HG02759 (cell line): ENCODE measurements at regions not wholly inside any gene's neighbourhood (a gene's known extent, or its start where the extent isn't known, plus 50 kb on each side); places are given as distances from the start of the nearest gene placed in this dataset.

Experiments used
- ATAC-seq: cut with Tn5 transposase; IDR thresholded peaks from one replicate; pipeline ENCODE4 v1.9.1; 2021; ENCODE audit warnings: mild to moderate bottlenecking, moderate library complexity; ENCODE audit not compliant: unreplicated experiment

DNA sequence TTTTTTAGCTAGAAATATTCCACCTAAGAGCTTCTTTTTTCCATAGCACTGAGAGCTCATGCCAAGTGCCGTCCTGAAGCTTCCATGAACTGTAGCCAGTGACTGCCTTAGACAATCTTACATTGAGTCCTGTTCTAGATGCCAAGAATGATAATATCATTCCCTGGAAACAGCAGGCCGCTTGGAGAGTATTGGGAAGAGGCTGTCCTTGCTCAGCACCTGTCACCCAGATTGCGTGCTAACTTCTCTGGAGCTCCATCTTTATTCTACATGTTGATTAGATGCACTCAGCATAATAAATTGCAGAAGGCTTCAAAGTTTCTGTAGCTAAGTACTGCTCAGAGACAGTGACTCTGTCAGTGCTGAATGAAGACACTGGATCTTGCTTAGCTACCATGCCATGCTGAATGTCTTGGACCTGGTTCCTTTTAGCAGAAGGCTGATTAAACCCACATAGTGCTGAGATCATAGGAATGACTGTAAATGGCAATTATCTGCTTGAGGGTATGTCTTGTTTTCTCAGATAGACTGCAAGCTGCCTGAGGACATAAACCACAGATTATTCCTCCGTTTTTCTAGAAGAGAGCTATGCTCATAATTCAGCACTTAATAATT lies 83.1 kb upstream of the IRF2BP2 start:
- no peak for ATAC-seq

DNA sequence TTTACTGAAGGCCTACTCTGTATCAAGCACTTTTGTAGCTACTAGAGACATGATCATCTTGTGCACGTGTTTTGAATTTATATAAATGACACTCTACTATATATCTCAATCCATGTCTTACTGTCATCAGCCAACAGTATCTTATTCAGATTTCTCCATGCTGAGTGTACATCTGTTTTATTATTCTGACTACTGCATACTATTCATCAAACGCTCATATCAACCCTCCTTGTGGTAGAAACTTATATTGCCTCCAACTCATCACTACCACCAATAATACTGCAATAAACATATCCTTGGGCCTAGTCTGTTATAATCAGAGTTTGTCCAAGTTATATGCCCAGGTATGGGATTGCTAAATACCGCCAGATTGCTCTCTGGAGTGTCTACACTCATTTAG lies 81.6 kb upstream of the IRF2BP2 start:
- no peak for ATAC-seq

GRCh38 chr1:234690872-234691271 lies 80.9 kb upstream of the IRF2BP2 start:
- ATAC-seq = no peak

DNA sequence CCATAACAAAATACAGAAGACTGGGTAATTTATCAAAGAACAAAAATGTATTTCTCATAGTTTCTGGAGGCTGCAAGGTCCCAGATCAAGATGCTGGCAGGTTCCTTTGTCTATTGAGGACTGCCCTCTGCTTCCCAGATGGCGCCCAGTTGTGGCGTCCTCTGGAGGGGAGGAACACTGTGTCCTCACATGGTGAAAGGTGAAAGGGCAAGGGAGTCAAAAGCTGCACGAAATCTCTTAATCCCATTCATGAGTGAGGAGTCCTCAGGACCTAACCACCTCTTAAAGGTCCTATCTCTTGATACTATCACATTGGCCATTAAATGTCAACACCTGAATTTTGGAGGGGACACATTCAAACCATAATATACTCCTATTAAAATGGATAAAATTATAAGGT lies 79.3 kb upstream of the IRF2BP2 start:
- no peak for ATAC-seq

DNA sequence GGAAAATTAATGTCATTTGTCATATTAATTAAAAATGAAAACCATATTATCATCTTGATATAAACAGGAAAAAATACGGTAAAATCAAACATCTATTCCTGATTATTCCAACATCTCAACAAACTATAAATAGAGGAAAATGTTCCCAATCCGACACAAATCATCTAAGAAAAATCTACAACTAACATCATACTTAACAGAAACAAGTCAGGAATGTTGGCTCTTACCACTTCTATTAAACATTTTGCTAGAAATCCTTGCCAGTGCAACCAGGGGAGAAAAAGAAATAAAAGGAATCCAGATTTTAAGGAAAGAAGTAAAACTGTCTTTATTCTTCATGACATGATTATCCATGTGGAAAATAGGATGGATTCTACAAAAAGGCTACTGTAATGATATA lies 77.0 kb upstream of the IRF2BP2 start:
- no peak for ATAC-seq

GRCh38 chr1:234686035-234686434 lies 76.1 kb upstream of the IRF2BP2 start:
- no peak for ATAC-seq

GRCh38 chr1:234684856-234685255 lies 74.9 kb upstream of the IRF2BP2 start:
- no peak for ATAC-seq

- no peak for ATAC-seq
These were observed 74.1 kb upstream of the IRF2BP2 start for GRCh38 chr1:234683861-234684632.

DNA sequence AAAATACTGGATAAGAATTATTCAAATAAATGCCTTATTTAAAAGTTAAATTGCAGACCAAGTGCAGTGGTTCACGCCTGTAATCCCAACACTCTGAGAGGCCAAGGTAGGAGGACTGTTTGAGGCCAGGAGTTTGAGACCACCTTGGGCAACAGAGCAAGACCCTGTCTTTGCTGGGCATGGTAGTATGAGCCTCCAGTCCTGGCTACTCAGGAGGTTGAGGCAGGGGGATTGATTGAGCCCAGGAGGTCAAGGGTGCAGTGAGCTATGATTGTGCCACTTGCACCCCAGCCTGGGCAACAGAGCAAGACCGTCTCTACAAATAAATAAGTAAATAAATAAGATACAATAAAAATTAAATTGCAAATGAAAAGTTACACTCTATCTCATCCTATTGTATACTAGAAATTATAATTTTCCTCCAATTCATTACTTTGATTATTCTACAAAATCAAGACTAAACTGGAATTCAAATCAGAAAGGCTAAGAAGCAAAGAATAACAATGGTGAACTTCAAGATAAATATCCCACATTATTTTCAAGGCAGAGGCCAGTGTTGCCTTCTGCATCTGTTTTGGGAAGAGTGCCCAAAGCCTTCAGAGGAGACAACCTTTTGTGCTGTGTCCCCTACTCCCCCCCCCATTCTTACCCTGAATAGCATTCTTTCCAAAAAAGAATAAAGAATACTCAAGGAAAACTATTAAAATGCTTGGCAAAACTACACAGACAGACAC lies 73.3 kb upstream of the IRF2BP2 start:
- no peak for ATAC-seq

- ATAC-seq = no peak
These were observed 72.0 kb upstream of the IRF2BP2 start for GRCh38 chr1:234681990-234682389.

DNA sequence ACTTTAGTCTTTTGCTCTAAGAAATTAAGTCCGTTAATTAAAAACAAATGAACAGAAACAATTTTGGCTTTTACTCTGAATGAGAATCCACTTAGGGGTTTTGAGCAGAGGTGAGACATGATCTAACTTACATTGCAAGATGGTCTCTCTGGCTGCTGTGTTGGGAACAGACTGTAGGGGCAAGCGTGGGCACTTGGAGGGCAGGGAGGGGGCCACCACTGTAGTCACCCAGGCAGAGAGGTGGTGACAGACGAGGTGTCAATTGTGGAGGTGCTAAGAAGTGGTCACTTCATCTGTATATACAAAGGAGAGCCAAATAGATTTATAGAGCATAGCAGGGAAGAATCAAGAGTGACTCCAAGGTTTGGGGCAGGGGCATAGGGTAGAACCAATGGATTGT lies 71.1 kb upstream of the IRF2BP2 start:
- ATAC-seq = no peak

DNA sequence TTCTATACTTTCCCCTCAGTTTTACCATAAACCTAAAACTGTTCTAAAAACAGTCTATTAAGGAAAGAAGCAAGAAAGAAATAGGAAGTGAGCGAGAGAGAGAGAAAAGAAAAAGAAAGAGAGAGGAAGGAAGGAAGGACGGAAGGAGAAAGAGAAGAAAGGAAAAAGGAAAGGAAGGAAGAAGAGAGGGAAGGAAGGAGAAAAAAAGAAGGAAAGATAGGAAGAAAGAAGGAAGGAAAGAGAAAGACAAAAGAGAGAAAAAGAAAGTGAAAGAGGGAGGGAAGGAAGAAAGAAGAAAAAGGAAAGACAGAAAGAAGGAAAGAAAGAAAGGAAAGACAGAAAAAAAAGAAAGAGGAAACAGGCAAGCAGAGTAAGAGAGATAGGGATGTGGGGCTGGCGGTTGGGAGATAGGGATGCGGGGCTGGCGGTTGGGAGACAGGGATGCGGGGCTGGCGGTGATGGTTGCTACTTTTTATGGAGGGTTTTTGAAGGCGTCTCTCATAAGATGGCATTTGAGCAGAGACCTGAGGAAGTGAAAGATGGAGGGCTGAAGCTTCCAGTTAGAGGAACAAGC lies 70.4 kb upstream of the IRF2BP2 start:
- ATAC-seq = no peak

- peak; percentile 93 for ATAC-seq
These were observed 66.2 kb upstream of the IRF2BP2 start for GRCh38 chr1:234676103-234676594.

GRCh38 chr1:234675572-234675971 lies 65.6 kb upstream of the IRF2BP2 start:
- peak; percentile 5 for ATAC-seq

DNA sequence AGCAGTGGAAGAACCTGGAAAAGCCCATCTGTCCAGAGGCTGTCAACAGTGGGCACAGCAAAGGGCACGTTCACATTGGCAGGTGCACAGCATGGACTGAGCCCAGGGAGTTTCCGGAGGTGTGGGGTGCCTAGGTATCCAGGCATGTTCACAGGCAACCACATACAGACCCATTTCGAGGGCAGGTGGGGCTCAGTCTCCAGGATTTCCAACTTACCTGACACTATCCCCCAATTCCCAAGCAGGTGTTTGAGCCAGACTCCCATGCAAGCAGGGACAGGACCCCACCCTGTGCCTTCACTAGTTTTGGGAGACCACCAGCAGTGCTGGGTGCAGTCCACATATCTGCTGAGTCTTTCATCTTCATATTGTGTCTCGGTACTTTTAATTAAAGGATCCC lies 65.0 kb upstream of the IRF2BP2 start:
- no peak for ATAC-seq

- no peak for ATAC-seq
These were observed 64.3 kb upstream of the IRF2BP2 start for GRCh38 chr1:234674218-234674815.

GRCh38 chr1:234672349-234673135 lies 62.6 kb upstream of the IRF2BP2 start:
- ATAC-seq = no peak

DNA sequence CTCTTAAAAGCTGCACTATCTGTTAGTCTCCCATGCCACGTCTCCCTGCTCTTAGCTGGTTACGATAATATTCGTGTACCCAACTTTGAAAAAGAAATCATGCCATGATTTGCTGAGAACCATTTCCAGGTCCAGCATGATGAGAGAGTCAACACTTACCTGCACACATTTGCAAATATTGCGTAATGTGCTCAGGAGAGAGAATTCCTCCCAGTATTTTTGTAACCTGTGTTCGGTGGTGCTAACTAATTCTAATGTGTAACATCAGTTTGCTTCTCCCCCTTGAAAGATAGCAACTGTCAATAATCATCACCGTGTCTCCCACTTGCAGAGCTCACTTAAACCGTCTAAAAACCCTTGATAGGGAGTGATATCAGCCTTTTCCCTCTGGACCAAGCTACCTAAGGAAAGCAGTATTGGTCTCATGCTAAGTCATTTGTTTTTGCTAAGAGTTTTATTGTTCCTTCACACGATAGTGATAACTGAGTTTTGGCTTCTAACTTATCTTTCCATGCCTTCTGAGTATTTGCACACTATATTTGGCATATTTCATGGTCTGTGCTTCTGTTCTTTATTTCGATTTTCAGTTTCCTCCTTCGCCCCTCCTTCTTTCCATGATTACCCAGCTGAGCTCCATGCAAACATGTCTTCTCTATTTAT lies 61.1 kb upstream of the IRF2BP2 start:
- no peak for ATAC-seq

DNA sequence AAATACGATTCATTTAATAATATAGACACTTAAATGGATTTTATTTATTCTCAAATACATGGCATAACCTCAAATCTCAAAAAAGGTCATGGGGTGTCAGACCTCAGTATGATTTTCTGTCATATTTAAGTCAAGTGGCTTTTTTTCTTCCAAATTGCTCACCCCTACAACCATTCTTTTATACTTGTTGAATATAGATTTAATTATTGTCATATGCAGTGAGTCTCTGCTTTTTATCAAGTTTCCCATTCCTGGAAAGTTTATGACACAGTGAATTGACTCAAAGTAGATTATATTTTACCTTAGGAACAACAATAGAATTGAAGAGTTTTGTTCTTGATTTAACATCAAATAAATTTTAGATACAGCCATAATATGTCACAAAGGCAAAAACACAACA lies 59.5 kb upstream of the IRF2BP2 start:
- ATAC-seq = no peak

- ATAC-seq = no peak
These were observed 58.6 kb upstream of the IRF2BP2 start for GRCh38 chr1:234668577-234668955.
